HG03135 (cell line): ENCODE measurements at regions not wholly inside any gene's neighbourhood (a gene's known extent, or its start where the extent isn't known, plus 50 kb on each side); places are given as distances from the start of the nearest gene placed in this dataset.
"Not testable (repeated sequence)": the region's sequence is repeated elsewhere in the genome, so short reads cannot be mapped to it uniquely, and the experiment has no call there.

Source experiments
- ATAC-seq: cut with Tn5 transposase; IDR thresholded peaks from one replicate; pipeline ENCODE4 v1.9.1; 2021; ENCODE audit warnings: mild to moderate bottlenecking, moderate library complexity; ENCODE audit not compliant: unreplicated experiment

GRCh38 chr6:74333406-74333805 is 637.4 kb downstream of the CD109 start:
- ATAC-seq: no peak

GRCh38 chr6:74320715-74321114 is 624.7 kb downstream of the CD109 start:
- ATAC-seq: no peak

GRCh38 chr6:74320074-74320473 is 624.1 kb downstream of the CD109 start:
- no peak for ATAC-seq

GRCh38 chr6:74319292-74319691 is 623.3 kb downstream of the CD109 start:
- ATAC-seq: no peak

- no peak for ATAC-seq
Measured at GRCh38 chr6:74318738-74319137, 622.7 kb downstream of the CD109 start.

GRCh38 chr6:74312081-74312480 is 616.1 kb downstream of the CD109 start:
- ATAC-seq: no peak

- no peak for ATAC-seq
Measured at GRCh38 chr6:74311431-74311830, 615.4 kb downstream of the CD109 start.

- ATAC-seq: no peak
Measured at GRCh38 chr6:74289884-74290283, 593.9 kb downstream of the CD109 start.

GRCh38 chr6:74287932-74288331 is 591.9 kb downstream of the CD109 start:
- ATAC-seq: no peak

GRCh38 chr6:74287441-74287840 is 591.4 kb downstream of the CD109 start:
- no peak for ATAC-seq

GRCh38 chr6:74284284-74284683 is 588.3 kb downstream of the CD109 start:
- ATAC-seq: no peak

- ATAC-seq: no peak
Measured at GRCh38 chr6:74283532-74283931, 587.5 kb downstream of the CD109 start.

- ATAC-seq: no peak
Measured at GRCh38 chr6:74282143-74282689, 586.2 kb downstream of the CD109 start.

GRCh38 chr6:74280130-74280692 is 584.2 kb downstream of the CD109 start:
- ATAC-seq: no peak

GRCh38 chr6:74277777-74278186 is 581.8 kb downstream of the CD109 start:
- no peak for ATAC-seq

GRCh38 chr6:74273541-74273940 is 577.5 kb downstream of the CD109 start:
- ATAC-seq: no peak

GRCh38 chr6:74269600-74269858 is 573.5 kb downstream of the CD109 start:
- no peak for ATAC-seq

- ATAC-seq: no peak
Measured at GRCh38 chr6:74268815-74269599, 573.0 kb downstream of the CD109 start.

- ATAC-seq: no peak
Measured at GRCh38 chr6:74259981-74260380, 564.0 kb downstream of the CD109 start.

GRCh38 chr6:74256781-74257180 is 560.8 kb downstream of the CD109 start:
- ATAC-seq: no peak

GRCh38 chr6:74256381-74256780 is 560.4 kb downstream of the CD109 start:
- ATAC-seq: no peak

- not testable (repeated sequence) for ATAC-seq
Measured at GRCh38 chr6:74255007-74255406, 559.0 kb downstream of the CD109 start.

- ATAC-seq: not testable (repeated sequence)
Measured at GRCh38 chr6:74254147-74254546, 558.1 kb downstream of the CD109 start.
